H9 (cell line): ENCODE measurements at regions not wholly inside any gene's neighbourhood (a gene's known extent, or its start where the extent isn't known, plus 50 kb on each side); places are given as distances from the start of the nearest gene placed in this dataset.

ENCODE experiments used
- DNase-seq: peaks from one replicate; pipeline ENCODE4 v3.0.0-alpha.2; 2017
- H2AFZ ChIP-seq: one replicate; pipeline ENCODE4 v1.6.1; 2013; ENCODE audit warnings: mild to moderate bottlenecking, low read length, control low read depth, moderate library complexity
- H2AK5ac ChIP-seq: 2 replicates; pipeline ENCODE4 v1.6.1; 2013; ENCODE audit warnings: low read length, control low read depth, mixed read lengths; ENCODE audit not compliant: insufficient read length
- H2BK120ac ChIP-seq: one replicate; pipeline ENCODE4 v1.6.1; 2013; ENCODE audit warnings: low read depth, mild to moderate bottlenecking, low read length, control low read depth, inconsistent platforms; ENCODE audit not compliant: poor library complexity, severe bottlenecking
- H2BK12ac ChIP-seq: 2 replicates; pipeline ENCODE4 v1.6.1; 2013; ENCODE audit warnings: low read length, control low read depth, mixed read lengths, low read depth; ENCODE audit not compliant: insufficient read length
- H2BK15ac ChIP-seq: 2 replicates; pipeline ENCODE4 v1.6.1; 2013; ENCODE audit warnings: low read depth, low read length, control low read depth
- H2BK20ac ChIP-seq: one replicate; pipeline ENCODE4 v1.6.1; 2013; ENCODE audit warnings: low read depth, mild to moderate bottlenecking, low read length, control low read depth, inconsistent platforms; ENCODE audit not compliant: poor library complexity, severe bottlenecking
- H2BK5ac ChIP-seq: 2 replicates; pipeline ENCODE4 v1.6.1; 2013; ENCODE audit warnings: low read length, control low read depth, mixed read lengths; ENCODE audit not compliant: insufficient read length
- H3K14ac ChIP-seq: 2 replicates; pipeline ENCODE4 v1.6.1; 2013; ENCODE audit warnings: low read length, control low read depth; ENCODE audit not compliant: insufficient read depth
- H3K18ac ChIP-seq: 2 replicates; pipeline ENCODE4 v1.6.1; 2013; ENCODE audit warnings: low read depth, mild to moderate bottlenecking, mixed read lengths, low read length, control low read depth; ENCODE audit not compliant: insufficient read length
- H3K23ac ChIP-seq: 2 replicates; pipeline ENCODE4 v1.6.1; 2013; ENCODE audit warnings: low read length, control low read depth, mixed read lengths, low read depth; ENCODE audit not compliant: insufficient read length
- H3K23me2 ChIP-seq: 2 replicates; pipeline ENCODE4 v1.6.1; 2013; ENCODE audit warnings: low read depth, mild to moderate bottlenecking, mixed read lengths, low read length, control low read depth; ENCODE audit not compliant: insufficient read length, poor library complexity, severe bottlenecking
- H3K27ac ChIP-seq: 2 replicates; pipeline ENCODE4 v1.5.1; 2013; ENCODE audit warnings: low read length, control low read depth, mixed read lengths, low read depth; ENCODE audit not compliant: insufficient read length
- H3K27me3 ChIP-seq: 2 replicates; pipeline ENCODE4 v1.6.1; 2013; ENCODE audit warnings: low read length, control low read depth, inconsistent platforms; ENCODE audit not compliant: insufficient read depth
- H3K4ac ChIP-seq: 2 replicates; pipeline ENCODE4 v1.6.1; 2013; ENCODE audit warnings: low read depth, mild to moderate bottlenecking, control low read depth, inconsistent platforms, low read length, moderate library complexity
- H3K4me1 ChIP-seq: 2 replicates; pipeline ENCODE4 v1.6.1; 2013; ENCODE audit warnings: low read length, control low read depth, inconsistent platforms; ENCODE audit not compliant: insufficient read depth
- H3K4me2 ChIP-seq: 2 replicates; pipeline ENCODE4 v1.6.1; 2013; ENCODE audit warnings: low read length, control low read depth, mixed read lengths; ENCODE audit not compliant: insufficient read length, insufficient read depth
- H3K56ac ChIP-seq: 2 replicates; pipeline ENCODE4 v1.6.1; 2013; ENCODE audit warnings: low read depth, mild to moderate bottlenecking, mixed read lengths, low read length, control low read depth; ENCODE audit not compliant: insufficient read length
- H3K79me1 ChIP-seq: 2 replicates; pipeline ENCODE4 v1.6.1; 2013; ENCODE audit warnings: low read depth, mild to moderate bottlenecking, moderate library complexity, low read length, control low read depth, inconsistent platforms; ENCODE audit not compliant: insufficient read depth, poor library complexity, severe bottlenecking
- H3K79me2 ChIP-seq: 2 replicates; pipeline ENCODE4 v1.6.1; 2013; ENCODE audit warnings: low read length, control low read depth, inconsistent platforms; ENCODE audit not compliant: insufficient read depth
- H3K9ac ChIP-seq: 2 replicates; pipeline ENCODE4 v1.6.1; 2013; ENCODE audit warnings: low read length, control low read depth, mixed read lengths; ENCODE audit not compliant: insufficient read length; ENCODE audit errors: extremely low read depth
- H3K9me3 ChIP-seq: one replicate; pipeline ENCODE4 v1.6.1; 2013; ENCODE audit warnings: low read depth, low read length, inconsistent platforms; ENCODE audit not compliant: control insufficient read depth
- H3T11ph ChIP-seq: one replicate; pipeline ENCODE4 v1.6.1; 2013; ENCODE audit warnings: mild to moderate bottlenecking, low read length, control low read depth, inconsistent platforms
- H4K20me1 ChIP-seq: one replicate; pipeline ENCODE4 v1.6.1; 2013; ENCODE audit not compliant: control insufficient read depth, insufficient read length, insufficient read depth
- H4K5ac ChIP-seq: 2 replicates; pipeline ENCODE4 v1.6.1; 2013; ENCODE audit warnings: low read depth, mild to moderate bottlenecking, mixed read lengths, low read length, control low read depth; ENCODE audit not compliant: insufficient read length
- H4K8ac ChIP-seq: replicated peaks from 2 replicates; pipeline ENCODE4 v1.6.1; 2013; ENCODE audit warnings: low read length, control low read depth, mixed read lengths, low read depth; ENCODE audit not compliant: insufficient read length
- H4K91ac ChIP-seq: 2 replicates; pipeline ENCODE4 v1.6.1; 2013; ENCODE audit warnings: low read depth, mild to moderate bottlenecking, moderate library complexity, mixed read lengths, low read length, control low read depth; ENCODE audit not compliant: insufficient read length
- H3K27ac Mint-ChIP-seq, 3 experiments: 2 replicates in 2 of 3; 3 replicates in 1 of 3; pipeline ENCODE4 v1.8.0; 2020 to 2021; ENCODE audit warnings: mixed read lengths in 3 of 3, mild to moderate bottlenecking in 1 of 3, moderate library complexity in 1 of 3
- H3K27me3 Mint-ChIP-seq: 2 replicates; pipeline ENCODE4 v1.8.0; 2021; ENCODE audit warnings: low read depth, mild to moderate bottlenecking, moderate library complexity, mixed read lengths
- H3K36me3 Mint-ChIP-seq, 3 experiments: 2 replicates in 2 of 3; 3 replicates in 1 of 3; pipeline ENCODE4 v1.8.0; 2020 to 2021; ENCODE audit warnings: low read depth in 3 of 3, mixed read lengths in 3 of 3; ENCODE audit not compliant: insufficient read depth in 1 of 3
- H3K4me1 Mint-ChIP-seq, 2 experiments: 2 replicates each; pipeline ENCODE4 v1.8.0; 2020; ENCODE audit warnings: mixed read lengths in 2 of 2
- H3K4me3 Mint-ChIP-seq, 2 experiments: 2 replicates in 1 of 2; 3 replicates in 1 of 2; pipeline ENCODE4 v1.8.0; 2020 to 2021; ENCODE audit warnings: mild to moderate bottlenecking in 2 of 2, mixed read lengths in 2 of 2, moderate library complexity in 1 of 2
- H3K9me3 Mint-ChIP-seq, 2 experiments: 2 replicates in 1 of 2; 3 replicates in 1 of 2; pipeline ENCODE4 v1.8.0; 2020; ENCODE audit warnings: mild to moderate bottlenecking in 2 of 2, mixed read lengths in 2 of 2, moderate library complexity in 1 of 2
- WGBS: extraction: QIAGEN DNeasy Blood & Tissue Kit; methylation state at CpG from one replicate; pipeline ENCODE4 v1.1.7; 2013; ENCODE audit warnings: missing lambda C conversion rate, low lambda C conversion rate, mixed read lengths; ENCODE audit not compliant: insufficient read length; ENCODE audit errors: extremely low coverage; 5-methylcytosine and 5-hydroxymethylcytosine counted together
- TF ChIP-seq, protein P1 (sequence below): fragments of 200-600 bp; sonication (generic); conservative IDR thresholded peaks from 3 replicates; pipeline ENCODE4 v1.8.0; 2021; ENCODE audit warnings: antibody characterized with exemption, mild to moderate bottlenecking

DNA sequence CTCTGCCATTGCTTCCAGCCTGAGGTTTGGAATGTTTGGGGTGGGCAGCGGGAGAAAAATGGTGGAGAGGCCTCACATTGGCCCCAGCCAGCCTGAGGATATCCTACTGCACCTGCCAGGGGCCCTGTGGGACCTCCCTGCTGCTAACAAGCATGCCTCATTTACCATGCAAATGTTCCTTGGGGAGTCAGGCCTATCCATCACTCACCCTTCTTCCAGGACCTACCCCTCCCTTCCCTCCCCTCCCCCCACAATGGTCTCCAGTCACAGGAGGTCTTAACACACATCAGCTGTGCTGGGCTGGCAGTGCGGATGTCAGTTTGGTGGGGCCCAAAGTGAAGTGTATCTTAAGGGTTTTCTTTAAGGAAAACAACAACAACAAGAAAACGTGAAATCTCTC, 139.2 kb downstream of the SHOX start:
- DNase-seq: peak; percentile 83

More for the DNA sequence above, 139.2 kb downstream of the SHOX start:
- Mint-ChIP-seq H3K27me3 (peaks cover 2% of the 10 kb centered on the region), H3K9me3 (no peaks in the 10 kb centered on the region; a peak in 1 of 5 replicates), H3K36me3 (no peaks in the 10 kb centered on the region), H3K27ac (peak overlapping the region; percentile 40 to 95 (median 94); a peak in 6 of 7 replicates), H3K4me3 (peak overlapping the region; percentile 12 to 36; a peak in 3 of 5 replicates), H3K4me1 (peaks cover 43 to 44% of the 10 kb centered on the region in 2 experiments)
- H3K4ac ChIP-seq: no peak overlapping the region
- no CpG with 5 or more reads among the region's 3 CpGs for WGBS
- no peak overlapping the region for H2BK5ac ChIP-seq
- H2BK15ac ChIP-seq: no peak overlapping the region
- H2BK12ac ChIP-seq: no peak overlapping the region
- no peak overlapping the region for H3K14ac ChIP-seq
- H3K27ac ChIP-seq: no peak overlapping the region
- H2AFZ ChIP-seq: no peak overlapping the region
- no peaks in the 10 kb centered on the region; the same call in 1 of the 2 replicates for H3K4me1 ChIP-seq
- H2BK120ac ChIP-seq: no peak overlapping the region
- no peak overlapping the region for H2AK5ac ChIP-seq
- H3K9me3 ChIP-seq: no peaks in the 10 kb centered on the region
- H3K9ac ChIP-seq: no peak overlapping the region
- no peak overlapping the region for H3T11ph ChIP-seq
- no peaks in the 10 kb centered on the region for H3K79me1 ChIP-seq
- H3K23ac ChIP-seq: no peak overlapping the region
- H3K27me3 ChIP-seq: no peaks in the 10 kb centered on the region
- H2BK20ac ChIP-seq: no peak overlapping the region
- TF ChIP-seq, protein P1, sequence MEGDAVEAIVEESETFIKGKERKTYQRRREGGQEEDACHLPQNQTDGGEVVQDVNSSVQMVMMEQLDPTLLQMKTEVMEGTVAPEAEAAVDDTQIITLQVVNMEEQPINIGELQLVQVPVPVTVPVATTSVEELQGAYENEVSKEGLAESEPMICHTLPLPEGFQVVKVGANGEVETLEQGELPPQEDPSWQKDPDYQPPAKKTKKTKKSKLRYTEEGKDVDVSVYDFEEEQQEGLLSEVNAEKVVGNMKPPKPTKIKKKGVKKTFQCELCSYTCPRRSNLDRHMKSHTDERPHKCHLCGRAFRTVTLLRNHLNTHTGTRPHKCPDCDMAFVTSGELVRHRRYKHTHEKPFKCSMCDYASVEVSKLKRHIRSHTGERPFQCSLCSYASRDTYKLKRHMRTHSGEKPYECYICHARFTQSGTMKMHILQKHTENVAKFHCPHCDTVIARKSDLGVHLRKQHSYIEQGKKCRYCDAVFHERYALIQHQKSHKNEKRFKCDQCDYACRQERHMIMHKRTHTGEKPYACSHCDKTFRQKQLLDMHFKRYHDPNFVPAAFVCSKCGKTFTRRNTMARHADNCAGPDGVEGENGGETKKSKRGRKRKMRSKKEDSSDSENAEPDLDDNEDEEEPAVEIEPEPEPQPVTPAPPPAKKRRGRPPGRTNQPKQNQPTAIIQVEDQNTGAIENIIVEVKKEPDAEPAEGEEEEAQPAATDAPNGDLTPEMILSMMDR: no peak
- no peak overlapping the region for H4K5ac ChIP-seq
- no peaks in the 10 kb centered on the region for H3K23me2 ChIP-seq
- H3K4me2 ChIP-seq: peak overlapping the region; percentile 4
- no peak overlapping the region for H4K91ac ChIP-seq
- no peak overlapping the region for H3K56ac ChIP-seq
- H4K20me1 ChIP-seq: no peaks in the 10 kb centered on the region
- no peaks in the 10 kb centered on the region for H3K79me2 ChIP-seq
- no peak overlapping the region for H3K18ac ChIP-seq
- no peak overlapping the region for H4K8ac ChIP-seq
